Mucosa of stomach (tissue), 1 donor: ENCODE measurements at regions not wholly inside any gene's neighbourhood (a gene's known extent, or its start where the extent isn't known, plus 50 kb on each side); places are given as distances from the start of the nearest gene placed in this dataset.

Experiments used
- H3K27me3 ChIP-seq: one replicate; pipeline ENCODE4 v1.7.0; 2013; ENCODE audit warnings: mild to moderate bottlenecking, low read length; ENCODE audit not compliant: control insufficient read depth, insufficient read depth
- H3K36me3 ChIP-seq: one replicate; pipeline ENCODE4 v1.7.0; 2013; ENCODE audit warnings: low read length; ENCODE audit not compliant: control insufficient read depth, insufficient read depth
- H3K4me1 ChIP-seq: one replicate; pipeline ENCODE4 v1.7.0; 2013; ENCODE audit warnings: mild to moderate bottlenecking, low read length; ENCODE audit not compliant: control insufficient read depth, insufficient read depth
- H3K4me3 ChIP-seq: one replicate; pipeline ENCODE4 v1.7.0; 2013; ENCODE audit warnings: low read length
- H3K9ac ChIP-seq: one replicate; pipeline ENCODE4 v1.7.0; 2013; ENCODE audit warnings: mild to moderate bottlenecking, low read length, moderate library complexity
- H3K9me3 ChIP-seq: one replicate; pipeline ENCODE4 v1.7.0; 2013; ENCODE audit warnings: mild to moderate bottlenecking, low read length, moderate library complexity; ENCODE audit not compliant: control insufficient read depth
- donor health status: Pancreatic carcinoma.

DNA sequence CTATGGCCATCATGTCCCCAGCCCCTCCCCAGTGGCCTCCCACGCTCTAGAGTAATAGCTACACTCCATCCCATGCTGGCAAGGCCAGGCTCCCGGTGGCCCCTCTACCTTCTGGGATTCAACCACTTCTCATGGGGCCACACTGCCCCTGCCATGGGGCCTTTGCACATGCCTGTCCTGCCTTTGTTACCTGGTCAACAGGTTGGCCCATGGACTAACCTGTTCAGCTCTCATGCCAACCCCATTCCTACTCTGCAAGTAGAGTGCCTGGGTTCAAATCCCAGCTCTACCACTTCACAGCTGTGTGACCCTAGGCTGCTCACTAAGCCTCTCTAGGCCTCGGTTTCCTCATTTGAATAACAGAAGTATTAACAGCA, 98.5 kb downstream of the RFLNA start:
- Histone ChIP-seq H3K27me3 (no peaks in the 10 kb centered on the region), H3K9ac (peak overlapping the region; percentile 11), H3K4me3 (no peak overlapping the region), H3K4me1 (peaks cover 85% of the 10 kb centered on the region), H3K36me3 (peaks cover 9% of the 10 kb centered on the region), H3K9me3 (no peaks in the 10 kb centered on the region)

DNA sequence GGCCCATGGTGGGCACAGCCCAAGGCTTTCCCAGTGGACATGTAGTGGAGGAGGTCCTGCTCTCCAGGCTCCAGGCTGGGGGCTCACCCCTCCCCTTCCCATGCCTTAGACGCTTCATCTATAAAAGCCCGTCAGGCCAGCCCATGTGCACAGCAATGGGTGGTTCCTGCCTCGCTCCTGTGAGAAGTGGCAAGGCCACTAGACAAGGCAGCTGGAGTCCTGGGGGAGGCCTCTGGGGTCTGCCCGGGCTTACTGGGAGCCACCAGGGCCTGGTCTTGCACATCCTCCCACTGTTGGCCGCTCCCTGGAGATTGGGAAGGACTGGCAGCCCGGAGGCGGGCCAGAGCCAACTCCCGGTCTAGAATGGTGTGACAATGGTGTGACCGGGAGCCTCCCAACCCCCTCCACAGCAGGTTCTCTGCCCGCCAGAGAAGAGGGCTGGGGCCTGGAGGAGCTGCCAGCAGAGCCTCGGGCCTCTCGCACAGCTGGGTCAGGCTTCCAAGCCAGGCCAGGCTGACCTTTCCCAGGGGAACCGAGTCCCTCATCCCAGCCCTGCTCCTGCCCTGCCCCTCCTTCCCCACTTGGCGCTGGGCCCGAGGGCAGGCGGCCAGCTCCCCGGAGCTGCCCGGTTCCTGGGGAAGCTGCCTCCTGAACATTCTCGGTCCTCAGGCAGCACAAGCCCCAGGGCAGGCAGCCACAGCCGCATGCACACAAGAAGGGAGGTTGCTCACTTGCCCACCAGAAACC, 97.9 kb downstream of the RFLNA start:
- Histone ChIP-seq H3K9me3 (no peaks in the 10 kb centered on the region), H3K36me3 (peaks cover 9% of the 10 kb centered on the region), H3K27me3 (no peaks in the 10 kb centered on the region), H3K9ac (peak overlapping the region; percentile 11), H3K4me1 (peaks cover 85% of the 10 kb centered on the region), H3K4me3 (no peak overlapping the region)

GRCh38 chr12:124392271-124392666, 97.4 kb downstream of the RFLNA start:
- Histone ChIP-seq H3K4me3 (no peak overlapping the region), H3K36me3 (peaks cover 7% of the 10 kb centered on the region), H3K9me3 (no peaks in the 10 kb centered on the region), H3K9ac (no peak overlapping the region), H3K4me1 (peaks cover 85% of the 10 kb centered on the region), H3K27me3 (no peaks in the 10 kb centered on the region)

- H3K4me3 ChIP-seq = no peak overlapping the region
- no peaks in the 10 kb centered on the region for H3K27me3 ChIP-seq
- H3K36me3 ChIP-seq = peaks cover 5% of the 10 kb centered on the region
- no peaks in the 10 kb centered on the region for H3K9me3 ChIP-seq
- H3K4me1 ChIP-seq = peaks cover 82% of the 10 kb centered on the region
- H3K9ac ChIP-seq = no peak overlapping the region
Observed at GRCh38 chr12:124391340-124392261, 96.7 kb downstream of the RFLNA start.

GRCh38 chr12:124390442-124391097, 95.7 kb downstream of the RFLNA start:
- peaks cover 77% of the 10 kb centered on the region for H3K4me1 ChIP-seq
- H3K9ac ChIP-seq = no peak overlapping the region
- peaks cover 4% of the 10 kb centered on the region for H3K36me3 ChIP-seq
- H3K27me3 ChIP-seq = no peaks in the 10 kb centered on the region
- no peak overlapping the region for H3K4me3 ChIP-seq
- no peaks in the 10 kb centered on the region for H3K9me3 ChIP-seq

DNA sequence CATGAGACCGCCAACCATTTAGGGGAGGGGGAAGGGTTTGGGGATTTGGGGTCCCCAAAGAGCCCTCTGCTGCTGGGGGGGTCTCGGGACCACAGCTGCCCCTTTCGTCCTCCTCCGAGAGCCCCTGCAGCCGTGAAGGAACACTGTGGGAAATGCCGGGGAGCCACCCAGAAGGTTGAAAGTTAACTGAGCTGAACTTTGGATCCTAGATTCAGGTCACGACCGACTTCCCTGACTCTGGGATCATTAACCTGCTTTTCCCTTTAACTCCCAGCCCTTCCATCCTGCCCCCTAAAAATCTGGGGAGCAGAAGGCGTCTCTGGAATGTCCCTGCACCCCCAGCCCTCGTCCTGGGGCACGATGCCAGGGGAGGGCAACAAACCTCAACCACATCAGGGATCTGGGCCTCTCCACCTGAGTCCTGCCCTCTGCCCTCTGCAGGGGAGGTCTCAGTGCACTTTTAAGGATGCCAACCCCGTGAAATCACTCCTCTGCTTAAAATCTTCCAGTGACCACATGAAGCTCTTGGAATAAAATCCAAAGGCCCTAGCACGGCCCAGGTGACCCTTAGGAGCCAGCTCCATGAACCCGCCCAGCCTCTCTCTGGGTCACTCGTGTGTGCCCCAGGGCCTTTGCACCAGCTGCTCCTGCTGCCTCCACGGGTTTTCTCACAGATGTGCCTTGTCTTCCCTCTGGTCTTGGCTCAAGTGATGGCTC, 95.0 kb downstream of the RFLNA start:
- peak overlapping the region; percentile 45 for H3K9ac ChIP-seq
- H3K27me3 ChIP-seq = no peaks in the 10 kb centered on the region
- H3K4me3 ChIP-seq = no peak overlapping the region
- H3K9me3 ChIP-seq = no peaks in the 10 kb centered on the region
- H3K4me1 ChIP-seq = peaks cover 74% of the 10 kb centered on the region
- peaks cover under 1% of the 10 kb centered on the region for H3K36me3 ChIP-seq

DNA sequence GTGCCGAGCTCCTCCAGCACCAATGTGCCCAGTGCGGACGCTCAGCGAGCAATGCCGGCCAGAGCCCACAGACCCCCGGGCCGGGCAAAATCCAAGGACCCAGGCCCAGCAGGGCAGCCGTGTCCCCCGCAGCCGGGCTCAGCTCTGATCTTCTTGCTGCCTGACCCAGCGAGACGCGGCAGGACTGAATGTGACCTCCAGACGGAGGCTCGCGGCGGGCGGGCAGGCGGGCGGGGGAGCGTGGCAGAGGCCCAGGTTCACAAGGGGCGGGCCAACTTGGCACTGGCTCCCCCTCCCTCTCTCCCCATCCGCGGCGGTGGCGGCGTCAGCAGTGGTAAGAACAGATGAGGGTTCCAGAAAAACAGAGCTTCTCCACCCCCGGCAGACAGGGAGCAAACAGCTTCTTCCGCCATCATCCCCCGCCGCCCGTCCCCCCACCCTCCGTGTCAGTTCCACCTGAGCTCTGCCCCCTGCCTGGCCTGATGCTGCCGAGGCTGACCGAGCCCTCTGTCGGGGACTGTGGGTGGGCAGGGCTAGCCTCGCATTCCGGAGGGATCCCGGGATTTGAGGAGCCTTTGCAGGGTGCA, 94.3 kb downstream of the RFLNA start:
- Histone ChIP-seq H3K9ac (peak overlapping the region; percentile 46), H3K4me1 (peaks cover 68% of the 10 kb centered on the region), H3K4me3 (no peak overlapping the region), H3K36me3 (peaks cover 5% of the 10 kb centered on the region), H3K9me3 (no peaks in the 10 kb centered on the region), H3K27me3 (no peaks in the 10 kb centered on the region)

DNA sequence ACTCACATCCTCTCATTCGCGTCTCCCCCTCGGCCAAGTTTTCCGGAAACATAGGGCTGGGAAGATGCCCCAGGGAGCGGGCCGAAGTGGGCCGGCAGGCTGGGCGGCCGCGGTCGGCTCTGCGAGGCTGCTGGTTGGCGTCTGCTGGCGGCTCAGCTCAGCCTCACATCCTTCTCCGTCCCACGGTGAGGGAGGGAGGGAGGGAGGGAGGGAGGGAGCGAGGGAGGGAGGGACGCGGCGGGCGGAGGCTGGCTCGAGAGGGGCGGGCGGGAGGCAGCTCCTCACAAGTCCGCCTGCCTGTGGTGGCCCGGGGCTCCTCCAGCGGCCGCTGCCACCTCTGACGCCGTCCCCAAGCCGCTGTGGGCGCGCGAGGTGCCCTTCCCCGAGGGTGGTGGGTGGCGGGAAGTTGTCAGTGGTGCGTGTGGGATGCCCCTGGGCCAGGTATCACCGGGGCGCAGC, 93.8 kb downstream of the RFLNA start:
- Histone ChIP-seq H3K4me1 (peaks cover 63% of the 10 kb centered on the region), H3K9me3 (no peaks in the 10 kb centered on the region), H3K4me3 (peak overlapping the region; percentile 5), H3K27me3 (no peaks in the 10 kb centered on the region), H3K9ac (peak overlapping the region; percentile 64), H3K36me3 (peaks cover 5% of the 10 kb centered on the region)

GRCh38 chr12:124388038-124388671, 93.3 kb downstream of the RFLNA start:
- Histone ChIP-seq H3K4me3 (peak overlapping the region; percentile 5), H3K27me3 (no peaks in the 10 kb centered on the region), H3K9ac (peak overlapping the region; percentile 64), H3K9me3 (no peaks in the 10 kb centered on the region), H3K36me3 (peaks cover 7% of the 10 kb centered on the region), H3K4me1 (peaks cover 57% of the 10 kb centered on the region)

DNA sequence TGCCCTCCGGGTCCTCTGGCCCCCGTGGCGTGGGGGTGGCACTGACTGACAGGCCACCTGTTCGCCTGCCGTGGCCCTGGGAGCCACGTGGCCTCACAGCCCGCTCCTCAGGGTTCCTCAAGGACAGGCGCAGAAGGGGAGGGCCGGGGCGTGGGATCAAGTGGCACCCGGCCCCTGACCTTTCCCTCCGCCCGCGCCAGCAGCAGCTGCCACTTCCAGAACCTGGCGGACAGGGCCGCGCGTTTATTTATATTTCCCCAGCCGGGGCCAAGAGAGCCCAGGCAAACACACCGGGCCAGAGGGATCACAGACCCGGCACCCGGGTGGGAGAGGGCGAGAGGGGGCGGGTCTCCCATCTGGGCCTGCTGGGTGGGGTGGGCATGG, 92.6 kb downstream of the RFLNA start:
- Histone ChIP-seq H3K36me3 (peaks cover 9% of the 10 kb centered on the region), H3K9me3 (no peaks in the 10 kb centered on the region), H3K9ac (peak overlapping the region; percentile 64), H3K4me3 (no peak overlapping the region), H3K4me1 (peaks cover 52% of the 10 kb centered on the region), H3K27me3 (no peaks in the 10 kb centered on the region)
